ENCODE measurements at regions not wholly inside any gene's neighbourhood (a gene's known extent, or its start where the extent isn't known, plus 50 kb on each side); places are given as distances from the start of the nearest gene placed in this dataset.

GRCh38 chr14:40574780-40575179, 1031.9 kb upstream of the LRFN5 start:
- no peaks in the 10 kb centered on the region for H3K4me1 Mint-ChIP-seq
- H3K4me3 Mint-ChIP-seq, result no peak overlapping the region
- intact Hi-C loops (cut with micrococcal nuclease), result no loop called here
- no peak overlapping the region for H3K27ac Mint-ChIP-seq
- Histone ChIP-seq H3K4me1 (ENCODE audit: control insufficient read depth in 1 of 2, insufficient read depth in 2 of 2, low read length in 2 of 2) (no peaks in the 10 kb centered on the region), H3K27ac (ENCODE audit: low read depth in 1 of 2, low read length in 2 of 2) (no peak overlapping the region), H3K27me3 (ENCODE audit: control insufficient read depth in 2 of 2, insufficient read depth in 2 of 2, low read length in 2 of 2) (no peaks in the 10 kb centered on the region), H2AFZ (ENCODE audit: insufficient read depth, low read depth, low read length, poor library complexity, severe bottlenecking) (no peak overlapping the region), H3K79me2 (ENCODE audit: insufficient read depth, low read length) (no peaks in the 10 kb centered on the region), H3K4me3 (replicated peaks in 1 of 3; ENCODE audit: low read depth in 2 of 3, low read length in 3 of 3) (no peak overlapping the region), H3K36me3 (replicated peaks in 1 of 2; ENCODE audit: control insufficient read depth in 1 of 2, insufficient read depth in 2 of 2, low read length in 2 of 2) (no peaks in the 10 kb centered on the region), H3K9ac (ENCODE audit: insufficient read depth, low read length, poor library complexity, severe bottlenecking) (no peak overlapping the region), H4K20me1 (ENCODE audit: insufficient read depth, low read length) (no peaks in the 10 kb centered on the region), H3K9me3 (replicated peaks in 1 of 2; ENCODE audit: control insufficient read depth in 1 of 2, insufficient read depth in 1 of 2, low read length in 2 of 2) (no peaks in the 10 kb centered on the region), H3K4me2 (replicated peaks; ENCODE audit: extremely low read depth, low read length, poor library complexity, severe bottlenecking) (no peak overlapping the region)
- no peak for TF ChIP-seq CTCF (IDR thresholded peaks at IDR 0.05)
- DNase-seq, result no peak
- H3K9me3 Mint-ChIP-seq, result peaks cover 0 to 6% (median 4%) of the 10 kb centered on the region in 7 donors
- H3K36me3 Mint-ChIP-seq, result no peaks in the 10 kb centered on the region
- H3K27me3 Mint-ChIP-seq (ENCODE audit: low read depth in 3 of 3), result no peaks in the 10 kb centered on the region
- 56% methylated on average over 1 of the region's 3 CpGs for WGBS (ENCODE audit: insufficient coverage)

- no peak overlapping the region for H2AFZ ChIP-seq (ENCODE audit: insufficient read depth, low read depth, low read length, poor library complexity, severe bottlenecking)
- H3K4me3 ChIP-seq (replicated peaks in 1 of 3; ENCODE audit: low read depth in 2 of 3, low read length in 3 of 3), result no peak overlapping the region
- Mint-ChIP-seq H3K27me3 (ENCODE audit: low read depth in 3 of 3) (no peaks in the 10 kb centered on the region), H3K9me3 (peaks cover 0 to 4% (median 0%) of the 10 kb centered on the region in 7 donors), H3K4me3 (no peak overlapping the region), H3K36me3 (no peaks in the 10 kb centered on the region), H3K27ac (no peak overlapping the region), H3K4me1 (no peaks in the 10 kb centered on the region)
- H3K27me3 ChIP-seq (ENCODE audit: control insufficient read depth in 2 of 2, insufficient read depth in 2 of 2, low read length in 2 of 2), result no peaks in the 10 kb centered on the region
- H3K9me3 ChIP-seq (replicated peaks in 1 of 2; ENCODE audit: control insufficient read depth in 1 of 2, insufficient read depth in 1 of 2, low read length in 2 of 2), result no peaks in the 10 kb centered on the region
- intact Hi-C loops (cut with micrococcal nuclease), result no loop called here
- DNase-seq, result no peak
- no peaks in the 10 kb centered on the region for H3K4me1 ChIP-seq (ENCODE audit: control insufficient read depth in 1 of 2, insufficient read depth in 2 of 2, low read length in 2 of 2)
- H4K20me1 ChIP-seq (ENCODE audit: insufficient read depth, low read length), result no peaks in the 10 kb centered on the region
- TF ChIP-seq CTCF (IDR thresholded peaks at IDR 0.05), result no peak
- no peak overlapping the region for H3K4me2 ChIP-seq (replicated peaks; ENCODE audit: extremely low read depth, low read length, poor library complexity, severe bottlenecking)
- H3K36me3 ChIP-seq (replicated peaks in 1 of 2; ENCODE audit: control insufficient read depth in 1 of 2, insufficient read depth in 2 of 2, low read length in 2 of 2), result no peaks in the 10 kb centered on the region
- WGBS (ENCODE audit: insufficient coverage), result 81% methylated on average over 1 of the region's 1 CpG
- no peak overlapping the region for H3K9ac ChIP-seq (ENCODE audit: insufficient read depth, low read length, poor library complexity, severe bottlenecking)
- H3K27ac ChIP-seq (ENCODE audit: low read depth in 1 of 2, low read length in 2 of 2), result no peak overlapping the region
- no peaks in the 10 kb centered on the region for H3K79me2 ChIP-seq (ENCODE audit: insufficient read depth, low read length)
These were observed 1081.4 kb upstream of the LRFN5 start for GRCh38 chr14:40525314-40525713.
